Caki2 (cell line): ENCODE measurements at regions not wholly inside any gene's neighbourhood (a gene's known extent, or its start where the extent isn't known, plus 50 kb on each side); places are given as distances from the start of the nearest gene placed in this dataset.
A peak's percentile ranks its signal among the peaks of the same experiment; 100 is the strongest.
"Not testable (repeated sequence)": the region's sequence is repeated elsewhere in the genome, so short reads cannot be mapped to it uniquely, and the experiment has no call there.

Experiments
- DNase-seq: peaks from one replicate; pipeline ENCODE4 v3.0.0-alpha.2; 2015; ENCODE audit warnings: low read depth
- in situ Hi-C: cut with HindIII; loops from 2 replicates; pipeline ENCODE4 v1.10.0; 2016; ENCODE audit warnings: low sequenced_read_pairs, low pct_unique_long_range_greater_than_20kb, mixed read lengths

DNA sequence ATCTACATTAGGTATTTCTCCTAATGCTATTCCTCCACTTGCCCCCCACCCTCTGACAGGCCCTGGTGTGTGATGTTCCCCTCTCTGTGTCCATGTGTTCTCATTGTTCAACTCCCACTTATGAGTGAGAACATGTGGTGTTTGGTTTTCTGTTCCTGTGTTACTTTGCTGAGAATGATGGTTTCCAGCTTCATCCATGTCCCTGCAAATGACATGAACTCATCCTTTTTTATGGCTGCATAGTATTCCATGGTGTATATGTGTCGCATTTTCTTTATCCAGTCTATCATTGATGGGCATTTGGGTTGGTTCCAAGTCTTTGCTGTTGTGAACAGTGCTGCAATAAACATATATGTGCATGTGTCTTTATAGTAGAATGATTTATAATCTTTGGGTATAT lies 50.6 kb upstream of the GRHL3 start:
- DNase-seq, in situ Hi-C loops: not testable (repeated sequence)

DNA sequence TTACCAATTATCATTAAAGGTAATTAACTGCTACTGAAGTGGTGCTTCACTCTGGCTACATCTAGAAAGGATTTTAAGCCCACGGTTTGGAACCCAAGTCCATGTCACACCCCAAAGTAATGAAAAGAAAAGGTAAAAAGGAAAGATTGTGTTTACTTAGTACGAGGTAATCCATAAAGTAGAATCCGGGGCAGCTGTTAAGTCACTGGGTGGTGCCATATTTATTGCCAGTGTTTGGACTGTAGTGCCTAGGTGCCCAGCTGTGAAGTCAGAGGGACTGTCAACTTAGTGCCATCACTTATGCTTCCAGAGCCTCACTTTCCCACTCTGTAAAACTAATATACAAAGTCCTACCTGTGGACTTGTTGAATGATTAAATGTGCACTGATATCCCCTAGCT lies 52.2 kb upstream of the GRHL3 start:
- DNase-seq = no peak
- in situ Hi-C loops = no loop called here

GRCh38 chr1:24266398-24266941 lies 52.7 kb upstream of the GRHL3 start:
- in situ Hi-C loops = no loop called here
- peak; percentile 100 for DNase-seq

DNA sequence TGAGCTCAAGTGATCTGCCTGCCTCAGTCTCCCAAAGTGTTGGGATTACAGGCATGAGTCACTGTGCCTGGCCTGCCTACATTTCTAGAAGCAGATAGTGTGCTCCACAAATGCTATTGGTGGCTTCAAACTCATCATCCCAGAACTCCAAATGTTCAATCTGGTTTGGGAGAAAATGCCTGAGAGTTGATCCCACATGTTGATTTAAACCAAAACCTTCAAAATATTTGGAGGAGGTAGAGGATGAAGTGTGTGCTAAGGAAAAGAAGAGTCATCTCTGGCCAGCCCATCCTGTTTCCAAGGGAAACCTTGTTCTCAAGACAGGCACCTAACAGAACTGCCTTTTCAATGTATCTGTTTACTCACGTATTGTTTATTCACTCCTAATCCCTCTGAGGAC lies 55.4 kb upstream of the GRHL3 start:
- no peak for DNase-seq
- in situ Hi-C loops = no loop called here

DNA sequence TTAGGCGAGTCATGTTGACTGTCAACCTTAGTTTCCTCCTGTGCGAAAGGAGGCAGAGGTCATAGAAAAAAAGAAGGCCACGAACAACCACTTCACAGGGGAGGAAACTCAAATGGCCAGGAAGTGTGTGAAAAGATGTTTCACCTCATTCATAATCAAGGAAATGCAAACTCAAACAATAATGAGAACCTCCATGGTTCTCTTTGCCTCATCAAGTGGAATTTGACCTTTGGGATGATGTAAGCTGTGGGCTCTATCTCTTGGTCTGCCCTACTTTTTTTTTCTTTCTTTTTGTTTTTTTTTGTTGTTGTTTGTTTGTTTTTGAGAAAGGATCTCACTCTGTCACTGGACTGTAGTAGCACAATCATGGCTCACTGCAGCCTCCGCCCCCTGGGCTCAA lies 55.9 kb upstream of the GRHL3 start:
- no peak for DNase-seq
- in situ Hi-C loops = no loop called here

DNA sequence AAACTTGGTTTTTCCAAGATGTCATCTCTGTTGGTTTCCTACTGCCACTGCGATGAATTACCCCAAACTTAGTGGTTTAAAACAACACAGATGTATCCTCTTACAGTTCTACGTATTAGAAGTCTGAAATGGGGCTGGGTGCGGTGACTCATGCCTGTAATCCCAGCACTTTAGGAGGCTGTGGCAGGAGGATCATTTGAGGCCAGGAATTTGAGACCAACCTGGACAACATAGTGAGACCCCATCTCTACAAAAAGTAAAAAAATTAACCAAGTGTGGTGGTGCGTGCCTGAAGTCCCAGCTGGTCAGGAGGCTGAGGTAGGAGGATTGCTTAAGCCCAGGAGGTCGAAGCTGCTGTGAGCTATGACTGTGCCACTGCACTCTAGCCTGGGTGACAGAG lies 57.2 kb upstream of the GRHL3 start:
- in situ Hi-C loops = no loop called here

GRCh38 chr1:24258735-24259424 lies 60.3 kb upstream of the GRHL3 start:
- no peak for DNase-seq
- in situ Hi-C loops = no loop called here

More for the DNA sequence above, 57.2 kb upstream of the GRHL3 start:
- no peak for DNase-seq

DNA sequence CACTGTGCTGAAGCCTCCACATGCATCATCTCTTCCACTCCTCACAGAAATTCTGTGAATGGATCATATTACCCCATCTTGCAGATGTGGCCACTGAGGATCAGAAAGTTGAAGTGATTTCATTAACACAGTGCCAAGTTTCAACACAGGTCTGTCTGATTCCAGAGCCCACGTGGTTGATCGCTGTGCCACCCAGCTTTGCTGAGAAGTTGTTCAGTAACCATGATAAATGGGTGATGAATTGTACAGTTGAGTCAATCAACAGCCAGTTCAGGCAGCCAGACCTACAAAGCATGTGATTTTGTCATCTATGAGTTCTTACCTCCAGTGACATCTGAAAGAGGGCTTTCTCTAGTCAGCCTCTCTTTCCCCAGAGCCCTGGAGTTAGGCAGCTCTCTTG lies 61.8 kb upstream of the GRHL3 start:
- peak; percentile 46 for DNase-seq
- in situ Hi-C loops = no loop called here

- DNase-seq = no peak
- in situ Hi-C loops = no loop called here
Observed at GRCh38 chr1:24256687-24257086, 62.5 kb upstream of the GRHL3 start.

GRCh38 chr1:24255226-24255625 lies 63.9 kb upstream of the GRHL3 start:
- in situ Hi-C loops = no loop called here
- no peak for DNase-seq

DNA sequence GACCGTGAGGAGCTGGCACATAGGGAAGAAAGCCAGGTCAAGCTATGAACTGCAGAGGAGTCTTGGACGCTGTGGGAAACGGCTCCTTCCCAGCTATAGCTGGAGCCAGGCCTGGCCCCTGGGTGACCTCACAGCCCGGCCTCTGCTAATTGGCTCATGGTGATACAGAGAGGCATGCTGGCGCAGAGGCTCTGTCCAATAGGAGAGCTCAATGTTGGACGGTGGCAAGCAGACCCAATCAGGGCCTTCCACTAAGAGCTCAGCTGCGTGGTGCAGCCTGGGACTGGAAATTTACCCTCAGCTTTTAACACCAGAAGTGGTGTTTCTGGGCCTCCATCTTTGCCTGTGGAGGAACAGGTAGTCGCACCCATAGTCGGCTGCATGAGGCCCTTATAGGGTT lies 64.4 kb upstream of the GRHL3 start:
- in situ Hi-C loops = no loop called here
- no peak for DNase-seq

DNA sequence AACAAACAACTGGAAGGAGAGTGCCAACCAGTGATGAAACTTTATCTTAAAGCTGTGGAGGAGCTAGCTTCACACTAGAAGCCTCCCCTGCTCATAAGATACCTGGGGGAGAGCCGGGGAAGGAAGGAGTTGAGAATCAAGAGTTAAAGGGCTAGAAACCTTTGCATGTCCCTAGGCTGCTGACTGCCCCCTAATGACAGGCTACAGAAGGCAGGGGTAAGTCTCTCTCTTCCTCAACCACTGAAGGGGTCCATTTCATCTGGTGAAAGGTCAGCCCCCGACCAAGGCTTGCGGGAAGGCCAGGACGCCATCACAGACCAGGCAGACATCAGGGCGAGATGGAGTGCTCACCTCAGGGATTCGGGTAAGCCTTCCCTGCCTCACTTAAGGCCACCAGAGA lies 65.6 kb upstream of the GRHL3 start:
- in situ Hi-C loops = no loop called here
- no peak for DNase-seq

DNA sequence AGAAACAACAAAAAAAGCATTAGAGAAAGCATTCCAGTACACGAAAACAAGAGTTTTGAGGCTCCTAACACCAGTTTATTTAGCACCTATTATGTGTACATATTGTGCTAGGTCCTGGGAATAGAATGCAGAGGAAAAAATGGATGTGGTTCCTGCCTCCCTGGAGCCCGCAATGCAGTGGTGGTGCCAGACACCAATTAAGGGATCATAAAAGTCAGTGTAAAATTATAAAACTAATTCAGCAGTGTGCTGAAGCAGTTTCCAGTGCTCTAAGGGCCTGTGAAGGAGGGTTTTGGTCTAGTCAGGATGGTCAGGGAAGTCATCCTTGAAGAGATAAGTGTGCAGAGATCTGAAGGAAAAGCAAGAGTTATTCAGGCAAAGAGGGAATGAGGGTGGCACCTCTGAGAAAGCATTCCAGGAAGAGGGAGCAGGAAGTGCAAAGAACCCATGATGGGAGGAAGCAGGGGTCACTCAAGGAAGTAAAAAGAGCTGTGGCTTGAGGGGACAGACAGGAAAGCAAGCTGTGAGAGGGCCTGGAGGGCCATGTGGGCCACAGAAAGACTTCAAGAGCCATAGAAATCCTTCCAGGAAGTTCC lies 65.2 kb upstream of the IFNLR1 start:
- DNase-seq = no peak
- in situ Hi-C loops = no loop called here

DNA sequence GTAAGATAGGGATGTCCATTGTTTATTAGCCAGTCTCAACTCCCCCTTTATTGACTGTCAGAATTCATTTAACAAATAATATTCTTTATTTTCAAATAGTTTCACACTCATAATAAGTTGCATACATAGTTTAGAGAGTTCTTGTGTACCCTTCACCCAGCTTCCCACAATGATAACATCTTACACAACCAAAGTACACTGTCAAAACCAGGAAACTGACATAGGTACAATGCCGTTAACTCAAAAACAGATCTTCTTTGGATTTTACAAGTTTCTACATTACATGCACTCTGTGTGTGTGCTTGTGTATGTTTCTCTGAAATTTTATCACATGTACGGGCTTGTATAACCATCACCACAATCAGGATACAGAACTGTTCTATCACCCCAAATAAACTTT lies 64.4 kb upstream of the IFNLR1 start:
- in situ Hi-C loops = no loop called here

DNA sequence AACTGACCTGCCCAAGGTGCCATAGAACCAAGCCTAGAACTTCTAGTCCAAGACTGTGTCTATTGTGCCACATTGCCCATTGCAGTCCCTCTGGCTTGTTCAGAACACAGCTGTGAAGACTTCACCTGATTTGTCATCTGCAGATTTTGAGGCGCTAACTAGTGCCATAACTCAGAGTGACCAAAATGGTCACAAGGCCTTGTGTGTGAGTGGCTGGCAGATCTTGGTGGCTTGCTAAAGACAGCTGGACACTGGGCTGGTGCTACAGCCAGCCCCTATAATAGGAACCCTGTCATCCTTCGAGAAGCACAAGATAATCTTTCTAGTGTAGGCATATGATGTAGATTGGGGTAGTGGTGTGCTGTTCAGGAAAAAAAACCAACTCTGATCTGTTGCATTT lies 63.7 kb upstream of the IFNLR1 start:
- in situ Hi-C loops = no loop called here
- DNase-seq = no peak

More for the DNA sequence above, 64.4 kb upstream of the IFNLR1 start:
- no peak for DNase-seq

DNA sequence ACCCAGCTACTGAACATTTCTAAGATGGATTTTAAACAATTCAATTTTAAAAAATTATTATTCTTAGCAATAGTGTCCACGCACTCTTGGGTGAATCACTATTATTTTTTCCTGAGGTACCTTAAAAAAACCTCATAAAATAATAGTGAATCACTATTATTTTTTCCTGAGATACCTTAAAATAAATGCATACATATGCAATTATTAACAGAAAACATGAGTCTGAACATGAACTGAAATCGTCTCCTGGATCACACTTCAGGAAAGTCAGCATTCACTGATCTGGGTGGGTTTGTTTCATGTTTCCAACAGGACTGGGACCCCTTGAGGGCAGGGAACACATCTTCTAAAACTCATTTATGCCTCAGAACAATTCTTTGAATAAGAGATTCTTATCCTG lies 63.1 kb upstream of the IFNLR1 start:
- DNase-seq = no peak
- in situ Hi-C loops = no loop called here

DNA sequence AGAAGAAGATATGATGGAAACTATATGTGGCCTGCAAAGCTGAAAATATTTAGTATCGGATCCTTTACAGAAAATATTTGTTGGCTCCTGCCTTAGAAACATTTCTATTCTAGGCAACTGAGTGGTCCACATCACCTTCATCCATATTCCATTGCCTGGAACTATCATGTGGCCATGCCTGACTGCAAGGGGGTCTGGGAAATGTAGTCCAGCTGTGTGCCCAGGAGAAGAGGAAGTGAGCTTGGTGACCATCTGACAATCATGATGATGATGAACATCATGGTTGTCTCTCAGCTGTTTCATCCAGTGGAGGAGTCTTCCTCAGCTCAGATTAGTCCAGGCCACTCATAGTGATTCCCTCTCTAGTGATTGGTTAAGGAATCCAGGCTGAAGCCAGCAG lies 61.8 kb upstream of the IFNLR1 start:
- no peak for DNase-seq
- in situ Hi-C loops = no loop called here

DNA sequence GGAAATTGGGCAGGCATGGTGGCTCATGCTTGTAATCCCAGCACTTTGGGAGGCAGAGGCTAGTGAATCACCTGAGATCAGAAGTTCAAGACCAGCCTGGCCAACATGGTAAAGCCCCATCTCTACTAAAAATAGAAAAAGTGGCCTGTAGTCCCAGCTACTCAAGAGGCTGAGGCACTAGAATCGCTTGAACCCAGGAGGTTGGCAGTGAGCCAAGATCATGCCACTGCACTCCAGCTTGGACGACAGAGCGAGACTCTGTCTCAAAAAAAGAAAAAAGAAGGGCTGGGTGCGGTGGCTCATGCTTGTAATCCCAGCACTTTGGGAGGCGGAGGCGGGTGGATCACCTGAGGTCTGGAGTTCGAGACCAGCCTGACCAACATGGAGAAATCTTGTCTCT lies 60.2 kb upstream of the IFNLR1 start:
- in situ Hi-C loops, DNase-seq: not testable (repeated sequence)

GRCh38 chr1:24244519-24245268 lies 57.6 kb upstream of the IFNLR1 start:
- in situ Hi-C loops = no loop called here
- no peak for DNase-seq
